ENCODE measurements at regions not wholly inside any gene's neighbourhood (a gene's known extent, or its start where the extent isn't known, plus 50 kb on each side); places are given as distances from the start of the nearest gene placed in this dataset.
"Not testable (repeated sequence)": the region's sequence is repeated elsewhere in the genome, so short reads cannot be mapped to it uniquely, and the experiment has no call there.

GRCh38 chr20:5696011-5696559, 54.1 kb upstream of the SHLD1 start:
- peak; percentile 80 for DNase-seq (ENCODE audit: low read depth)

- no peak for DNase-seq (ENCODE audit: low read depth)
Observed at GRCh38 chr20:5691918-5692618, 58.1 kb upstream of the SHLD1 start.

GRCh38 chr20:5689463-5689862, 60.7 kb upstream of the SHLD1 start:
- DNase-seq (ENCODE audit: low read depth) = no peak

- DNase-seq (ENCODE audit: low read depth) = no peak
Observed at GRCh38 chr20:5688431-5688972, 61.7 kb upstream of the SHLD1 start.

GRCh38 chr20:5687884-5688283, 62.3 kb upstream of the SHLD1 start:
- no peak for DNase-seq (ENCODE audit: low read depth)

GRCh38 chr20:5686384-5687105, 63.7 kb upstream of the SHLD1 start:
- DNase-seq (ENCODE audit: low read depth) = no peak

- not testable (repeated sequence) for DNase-seq (ENCODE audit: low read depth)
Observed at GRCh38 chr20:5682556-5682955, 67.6 kb upstream of the SHLD1 start.

GRCh38 chr20:5680192-5680591, 69.4 kb upstream of the GPCPD1 start:
- DNase-seq (ENCODE audit: low read depth) = no peak

- no peak for DNase-seq (ENCODE audit: low read depth)
Observed at GRCh38 chr20:5678777-5679176, 68.0 kb upstream of the GPCPD1 start.

GRCh38 chr20:5677944-5678343, 67.1 kb upstream of the GPCPD1 start:
- not testable (repeated sequence) for DNase-seq (ENCODE audit: low read depth)

- no peak for DNase-seq (ENCODE audit: low read depth)
Observed at GRCh38 chr20:5677389-5677788, 66.6 kb upstream of the GPCPD1 start.

- no peak for DNase-seq (ENCODE audit: low read depth)
Observed at GRCh38 chr20:5675103-5676091, 64.6 kb upstream of the GPCPD1 start.

GRCh38 chr20:5674176-5674660, 63.4 kb upstream of the GPCPD1 start:
- peak; percentile 63 for DNase-seq (ENCODE audit: low read depth)

GRCh38 chr20:5670874-5671273, 60.1 kb upstream of the GPCPD1 start:
- DNase-seq (ENCODE audit: low read depth) = no peak

- no peak for DNase-seq (ENCODE audit: low read depth)
Observed at GRCh38 chr20:5670036-5670536, 59.3 kb upstream of the GPCPD1 start.

GRCh38 chr20:5668529-5668868, 57.7 kb upstream of the GPCPD1 start:
- no peak for DNase-seq (ENCODE audit: low read depth)

- no peak for DNase-seq (ENCODE audit: low read depth)
Observed at GRCh38 chr20:5667705-5668528, 57.1 kb upstream of the GPCPD1 start.

- DNase-seq (ENCODE audit: low read depth) = no peak
Observed at GRCh38 chr20:5665417-5665816, 54.6 kb upstream of the GPCPD1 start.

- peak; percentile 37 for DNase-seq (ENCODE audit: low read depth)
Observed at GRCh38 chr20:5663396-5663795, 52.6 kb upstream of the GPCPD1 start.

- no peak for DNase-seq (ENCODE audit: low read depth)
Observed at GRCh38 chr20:5662769-5663168, 52.0 kb upstream of the GPCPD1 start.
